ENCODE measurements at regions not wholly inside any gene's neighbourhood (a gene's known extent, or its start where the extent isn't known, plus 50 kb on each side); places are given as distances from the start of the nearest gene placed in this dataset.

- DNase-seq, result no peak
- H3K4me1 ChIP-seq, result no peaks in the 10 kb centered on the region
- no peaks in the 10 kb centered on the region for H3K27me3 ChIP-seq
- H3K27ac ChIP-seq, result no peak overlapping the region
- WGBS, 2 donors, result 40 to 44% methylated on average over 2 of the region's 2 CpGs
- no peak overlapping the region for H3K4me3 ChIP-seq
- H3K36me3 ChIP-seq (ENCODE audit: low read depth, missing control alignments), result no peaks in the 10 kb centered on the region
- intact Hi-C loops (cut with DNase I; ENCODE audit: low total_unique reads), result no loop called here
- no peaks in the 10 kb centered on the region for H3K9me3 ChIP-seq
- TF ChIP-seq POLR2A (IDR thresholded peaks at IDR 0.05), result no peak
- no peak for TF ChIP-seq CTCF (IDR thresholded peaks at IDR 0.05)
Measured at GRCh38 chr9:10744669-10745068, 131.9 kb upstream of the PTPRD start.

GRCh38 chr9:10753474-10753873 is 140.7 kb upstream of the PTPRD start:
- intact Hi-C loops (cut with DNase I; ENCODE audit: low total_unique reads), result no loop called here
- no peak overlapping the region for H3K27ac ChIP-seq
- H3K4me3 ChIP-seq, result no peak overlapping the region
- DNase-seq, result no peak
- H3K4me1 ChIP-seq, result no peaks in the 10 kb centered on the region
- WGBS, 2 donors, result 29 to 40% methylated on average over 2 of the region's 2 CpGs
- H3K36me3 ChIP-seq (ENCODE audit: low read depth, missing control alignments), result no peaks in the 10 kb centered on the region
- H3K27me3 ChIP-seq, result no peaks in the 10 kb centered on the region
- H3K9me3 ChIP-seq, result no peaks in the 10 kb centered on the region
- TF ChIP-seq POLR2A (IDR thresholded peaks at IDR 0.05) (no peak), CTCF (IDR thresholded peaks at IDR 0.05) (no peak)

- H3K4me1 ChIP-seq, result no peaks in the 10 kb centered on the region
- no peaks in the 10 kb centered on the region for H3K27me3 ChIP-seq
- H3K27ac ChIP-seq, result no peak overlapping the region
- no peak for DNase-seq
- no peak overlapping the region for H3K4me3 ChIP-seq
- WGBS, 2 donors, result 62 to 75% methylated on average over 3 of the region's 3 CpGs
- H3K36me3 ChIP-seq (ENCODE audit: low read depth, missing control alignments), result no peaks in the 10 kb centered on the region
- TF ChIP-seq POLR2A (IDR thresholded peaks at IDR 0.05) (no peak), CTCF (IDR thresholded peaks at IDR 0.05) (no peak)
- intact Hi-C loops (cut with DNase I; ENCODE audit: low total_unique reads), result no loop called here
- H3K9me3 ChIP-seq, result no peaks in the 10 kb centered on the region
Measured at GRCh38 chr9:10764481-10764880, 151.7 kb upstream of the PTPRD start.

- no peak overlapping the region for H3K4me3 ChIP-seq
- DNase-seq, result no peak
- H3K36me3 ChIP-seq (ENCODE audit: low read depth, missing control alignments), result no peaks in the 10 kb centered on the region
- no peaks in the 10 kb centered on the region for H3K27me3 ChIP-seq
- WGBS, 2 donors, result 68 to 81% methylated on average over 4 of the region's 4 CpGs
- H3K9me3 ChIP-seq, result no peaks in the 10 kb centered on the region
- no peaks in the 10 kb centered on the region for H3K4me1 ChIP-seq
- TF ChIP-seq POLR2A (IDR thresholded peaks at IDR 0.05) (no peak), CTCF (IDR thresholded peaks at IDR 0.05) (no peak)
- intact Hi-C loops (cut with DNase I; ENCODE audit: low total_unique reads), result no loop called here
- H3K27ac ChIP-seq, result no peak overlapping the region
Measured at GRCh38 chr9:10773136-10773535, 160.3 kb upstream of the PTPRD start.

GRCh38 chr9:10774051-10774450 is 161.2 kb upstream of the PTPRD start:
- no peaks in the 10 kb centered on the region for H3K4me1 ChIP-seq
- DNase-seq, result no peak
- intact Hi-C loops (cut with DNase I; ENCODE audit: low total_unique reads), result no loop called here
- TF ChIP-seq CTCF (IDR thresholded peaks at IDR 0.05) (no peak), POLR2A (IDR thresholded peaks at IDR 0.05) (no peak)
- WGBS, 2 donors, result 42 to 48% methylated on average over 2 of the region's 2 CpGs
- H3K4me3 ChIP-seq, result no peak overlapping the region
- no peaks in the 10 kb centered on the region for H3K27me3 ChIP-seq
- no peak overlapping the region for H3K27ac ChIP-seq
- no peaks in the 10 kb centered on the region for H3K36me3 ChIP-seq (ENCODE audit: low read depth, missing control alignments)
- H3K9me3 ChIP-seq, result no peaks in the 10 kb centered on the region
